Keratinocyte (primary cell): ENCODE measurements at regions not wholly inside any gene's neighbourhood (a gene's known extent, or its start where the extent isn't known, plus 50 kb on each side); places are given as distances from the start of the nearest gene placed in this dataset.

Experiments
- EZH2 ChIP-seq: IDR thresholded peaks from one replicate; pipeline ENCODE4 v1.6.1; 2012; ENCODE audit warnings: inconsistent platforms, mild to moderate bottlenecking, low read length, moderate library complexity
- TF ChIP-seq, protein P1 (sequence below), 3 experiments: IDR thresholded peaks in 1 of 3; conservative IDR thresholded peaks in 1 of 3; optimal IDR thresholded peaks in 1 of 3; 2 replicates in 2 of 3; 3 replicates in 1 of 3; pipeline versions ENCODE3 to v1.5.1; 2011; ENCODE audit warnings: low read length in 3 of 3, mild to moderate bottlenecking in 3 of 3, moderate library complexity in 2 of 3, control low read depth in 1 of 3, inconsistent platforms in 1 of 3; ENCODE audit not compliant: insufficient read depth in 2 of 3; ENCODE audit errors: extremely low read depth in 1 of 3

GRCh38 chr3:118080889-118081288 is 953.8 kb downstream of the IGSF11 start:
- TF ChIP-seq, protein P1, sequence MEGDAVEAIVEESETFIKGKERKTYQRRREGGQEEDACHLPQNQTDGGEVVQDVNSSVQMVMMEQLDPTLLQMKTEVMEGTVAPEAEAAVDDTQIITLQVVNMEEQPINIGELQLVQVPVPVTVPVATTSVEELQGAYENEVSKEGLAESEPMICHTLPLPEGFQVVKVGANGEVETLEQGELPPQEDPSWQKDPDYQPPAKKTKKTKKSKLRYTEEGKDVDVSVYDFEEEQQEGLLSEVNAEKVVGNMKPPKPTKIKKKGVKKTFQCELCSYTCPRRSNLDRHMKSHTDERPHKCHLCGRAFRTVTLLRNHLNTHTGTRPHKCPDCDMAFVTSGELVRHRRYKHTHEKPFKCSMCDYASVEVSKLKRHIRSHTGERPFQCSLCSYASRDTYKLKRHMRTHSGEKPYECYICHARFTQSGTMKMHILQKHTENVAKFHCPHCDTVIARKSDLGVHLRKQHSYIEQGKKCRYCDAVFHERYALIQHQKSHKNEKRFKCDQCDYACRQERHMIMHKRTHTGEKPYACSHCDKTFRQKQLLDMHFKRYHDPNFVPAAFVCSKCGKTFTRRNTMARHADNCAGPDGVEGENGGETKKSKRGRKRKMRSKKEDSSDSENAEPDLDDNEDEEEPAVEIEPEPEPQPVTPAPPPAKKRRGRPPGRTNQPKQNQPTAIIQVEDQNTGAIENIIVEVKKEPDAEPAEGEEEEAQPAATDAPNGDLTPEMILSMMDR (optimal IDR thresholded peaks at IDR 0.05 in 1 of 3, IDR thresholded peaks at IDR 0.05 in 1 of 3, conservative IDR thresholded peaks at IDR 0.05 in 1 of 3; ENCODE audit: extremely low read depth in 1 of 3, insufficient read depth in 2 of 3, low read length in 3 of 3) = no peak
- no peak for TF ChIP-seq EZH2
